ENCODE measurements at regions not wholly inside any gene's neighbourhood (a gene's known extent, or its start where the extent isn't known, plus 50 kb on each side); places are given as distances from the start of the nearest gene placed in this dataset.
"Not testable (repeated sequence)": the region's sequence is repeated elsewhere in the genome, so short reads cannot be mapped to it uniquely, and the experiment has no call there.

- Mint-ChIP-seq H3K4me1 (ENCODE audit: low read depth) (no peaks in the 10 kb centered on the region), H3K36me3 (ENCODE audit: insufficient read depth) (no peaks in the 10 kb centered on the region), H3K9me3 (no peaks in the 10 kb centered on the region), H3K4me3 (no peak overlapping the region), H3K27me3 (ENCODE audit: low read depth) (no peaks in the 10 kb centered on the region)
- DNase-seq (no peak), ATAC-seq (no peak)
Observed at GRCh38 chr6:56733211-56733697, 90.6 kb upstream of the DST start.

GRCh38 chr6:56732517-56732916, 89.8 kb upstream of the DST start:
- no peaks in the 10 kb centered on the region for H3K27me3 Mint-ChIP-seq (ENCODE audit: low read depth)
- H3K36me3 Mint-ChIP-seq (ENCODE audit: insufficient read depth), result no peaks in the 10 kb centered on the region
- H3K4me1 Mint-ChIP-seq (ENCODE audit: low read depth), result no peaks in the 10 kb centered on the region
- no peak overlapping the region for H3K4me3 Mint-ChIP-seq
- ATAC-seq, result no peak
- no peak for DNase-seq
- H3K9me3 Mint-ChIP-seq, result no peaks in the 10 kb centered on the region

- no peak overlapping the region for H3K4me3 Mint-ChIP-seq
- H3K4me1 Mint-ChIP-seq (ENCODE audit: low read depth), result no peaks in the 10 kb centered on the region
- H3K36me3 Mint-ChIP-seq (ENCODE audit: insufficient read depth), result no peaks in the 10 kb centered on the region
- DNase-seq (no peak), ATAC-seq (no peak)
- H3K27me3 Mint-ChIP-seq (ENCODE audit: low read depth), result no peaks in the 10 kb centered on the region
- no peaks in the 10 kb centered on the region for H3K9me3 Mint-ChIP-seq
Observed at GRCh38 chr6:56730663-56731529, 88.2 kb upstream of the DST start.

GRCh38 chr6:56729719-56730118, 87.0 kb upstream of the DST start:
- Mint-ChIP-seq H3K9me3 (no peaks in the 10 kb centered on the region), H3K27me3 (ENCODE audit: low read depth) (no peaks in the 10 kb centered on the region), H3K36me3 (ENCODE audit: insufficient read depth) (no peaks in the 10 kb centered on the region), H3K4me1 (ENCODE audit: low read depth) (no peaks in the 10 kb centered on the region), H3K4me3 (no peak overlapping the region)
- DNase-seq (no peak), ATAC-seq (no peak)

GRCh38 chr6:56729166-56729565, 86.5 kb upstream of the DST start:
- H3K36me3 Mint-ChIP-seq (ENCODE audit: insufficient read depth); H3K4me3 Mint-ChIP-seq; DNase-seq; H3K27me3 Mint-ChIP-seq (ENCODE audit: low read depth); H3K4me1 Mint-ChIP-seq (ENCODE audit: low read depth); ATAC-seq; H3K9me3 Mint-ChIP-seq: not testable (repeated sequence)

GRCh38 chr6:56727097-56727850, 84.6 kb upstream of the DST start:
- Mint-ChIP-seq H3K9me3 (no peaks in the 10 kb centered on the region), H3K36me3 (ENCODE audit: insufficient read depth) (no peaks in the 10 kb centered on the region), H3K27me3 (ENCODE audit: low read depth) (no peaks in the 10 kb centered on the region), H3K4me3 (no peak overlapping the region), H3K4me1 (ENCODE audit: low read depth) (no peaks in the 10 kb centered on the region)
- DNase-seq, result no peak
- no peak for ATAC-seq

GRCh38 chr6:56725254-56725653, 82.6 kb upstream of the DST start:
- Mint-ChIP-seq H3K27me3 (ENCODE audit: low read depth) (no peaks in the 10 kb centered on the region), H3K36me3 (ENCODE audit: insufficient read depth) (no peaks in the 10 kb centered on the region), H3K9me3 (no peaks in the 10 kb centered on the region), H3K4me3 (no peak overlapping the region), H3K4me1 (ENCODE audit: low read depth) (no peaks in the 10 kb centered on the region)
- DNase-seq (no peak), ATAC-seq (no peak)

GRCh38 chr6:56724455-56724854, 81.8 kb upstream of the DST start:
- no peak for DNase-seq
- Mint-ChIP-seq H3K36me3 (ENCODE audit: insufficient read depth) (no peaks in the 10 kb centered on the region), H3K27me3 (ENCODE audit: low read depth) (peaks cover under 1% of the 10 kb centered on the region), H3K4me1 (ENCODE audit: low read depth) (no peaks in the 10 kb centered on the region), H3K9me3 (peaks cover 3% of the 10 kb centered on the region), H3K4me3 (no peak overlapping the region)
- no peak for ATAC-seq

GRCh38 chr6:56720882-56721281, 78.2 kb upstream of the DST start:
- peaks cover 4% of the 10 kb centered on the region for H3K27me3 Mint-ChIP-seq (ENCODE audit: low read depth)
- H3K36me3 Mint-ChIP-seq (ENCODE audit: insufficient read depth), result no peaks in the 10 kb centered on the region
- peaks cover 6% of the 10 kb centered on the region for H3K9me3 Mint-ChIP-seq
- no peaks in the 10 kb centered on the region for H3K4me1 Mint-ChIP-seq (ENCODE audit: low read depth)
- no peak overlapping the region for H3K4me3 Mint-ChIP-seq
- DNase-seq, result no peak
- no peak for ATAC-seq

GRCh38 chr6:56720202-56720601, 77.5 kb upstream of the DST start:
- ATAC-seq; H3K36me3 Mint-ChIP-seq (ENCODE audit: insufficient read depth); H3K9me3 Mint-ChIP-seq; H3K4me1 Mint-ChIP-seq (ENCODE audit: low read depth); H3K27me3 Mint-ChIP-seq (ENCODE audit: low read depth); H3K4me3 Mint-ChIP-seq; DNase-seq: not testable (repeated sequence)

- not testable (repeated sequence) for H3K4me3 Mint-ChIP-seq, ATAC-seq
Observed at GRCh38 chr6:56719315-56720058, 76.8 kb upstream of the DST start.

GRCh38 chr6:56718236-56718635, 75.5 kb upstream of the DST start:
- no peak for DNase-seq
- H3K27me3 Mint-ChIP-seq (ENCODE audit: low read depth), result peaks cover 4% of the 10 kb centered on the region
- no peak overlapping the region for H3K4me3 Mint-ChIP-seq
- no peak for ATAC-seq
- peaks cover 6% of the 10 kb centered on the region for H3K9me3 Mint-ChIP-seq
- H3K36me3 Mint-ChIP-seq (ENCODE audit: insufficient read depth), result no peaks in the 10 kb centered on the region
- H3K4me1 Mint-ChIP-seq (ENCODE audit: low read depth), result no peaks in the 10 kb centered on the region

More at GRCh38 chr6:56719315-56720058, 76.8 kb upstream of the DST start:
- not testable (repeated sequence) for H3K27me3 Mint-ChIP-seq (ENCODE audit: low read depth); H3K36me3 Mint-ChIP-seq (ENCODE audit: insufficient read depth); DNase-seq; H3K4me1 Mint-ChIP-seq (ENCODE audit: low read depth); H3K9me3 Mint-ChIP-seq

GRCh38 chr6:56716229-56716628, 73.5 kb upstream of the DST start:
- ATAC-seq (no peak), DNase-seq (no peak)
- no peaks in the 10 kb centered on the region for H3K4me1 Mint-ChIP-seq (ENCODE audit: low read depth)
- H3K36me3 Mint-ChIP-seq (ENCODE audit: insufficient read depth), result no peaks in the 10 kb centered on the region
- peaks cover 4% of the 10 kb centered on the region for H3K27me3 Mint-ChIP-seq (ENCODE audit: low read depth)
- peaks cover 6% of the 10 kb centered on the region for H3K9me3 Mint-ChIP-seq
- no peak overlapping the region for H3K4me3 Mint-ChIP-seq

- no peaks in the 10 kb centered on the region for H3K36me3 Mint-ChIP-seq (ENCODE audit: insufficient read depth)
- no peak overlapping the region for H3K4me3 Mint-ChIP-seq
- peaks cover 6% of the 10 kb centered on the region for H3K9me3 Mint-ChIP-seq
- peaks cover 4% of the 10 kb centered on the region for H3K27me3 Mint-ChIP-seq (ENCODE audit: low read depth)
- DNase-seq (no peak), ATAC-seq (no peak)
- H3K4me1 Mint-ChIP-seq (ENCODE audit: low read depth), result no peaks in the 10 kb centered on the region
Observed at GRCh38 chr6:56715741-56716140, 73.1 kb upstream of the DST start.
